IMR-90 (cell line): ENCODE measurements at regions not wholly inside any gene's neighbourhood (a gene's known extent, or its start where the extent isn't known, plus 50 kb on each side); places are given as distances from the start of the nearest gene placed in this dataset.

ENCODE experiments used
- ATAC-seq: fragments of 200-7000 bp; cut with Tn5 transposase; 2 replicates; pipeline ENCODE4 v1.9.1; 2020; ENCODE audit warnings: low read depth, mild to moderate bottlenecking, moderate library complexity
- BruUV-seq: library from RNA; stranded (reverse); fragments of 400-500 nt; replicated peaks from 2 replicates; lab custom pipeline; 2021; lab: Mats Ljungman, UMichigan
- CTCF ChIA-PET: fragments of 300-600 bp; formaldehyde crosslinking; extraction: SDS; loops from one replicate; lab custom pipeline; 2021; ENCODE audit warnings: antibody characterized with exemption; lab: Yijun Ruan, JAX
- POLR2A ChIA-PET: fragments of 300-600 bp; sonication (Branson Sonifier 250); formaldehyde crosslinking; loops from one replicate; lab custom pipeline; 2022; ENCODE audit warnings: antibody characterized with exemption; ENCODE audit not compliant: unreplicated experiment; lab: Charles Lee
- DNase-seq: peaks from one replicate; pipeline ENCODE4 v3.0.0; 2013
- H2AFZ ChIP-seq: replicated peaks from 2 replicates; pipeline ENCODE3; 2013; ENCODE audit warnings: low read length, mild to moderate bottlenecking; ENCODE audit not compliant: poor library complexity
- H2AK5ac ChIP-seq: 2 replicates; pipeline ENCODE4 v1.6.1; 2013; ENCODE audit warnings: low read depth, low read length, inconsistent platforms
- H2AK9ac ChIP-seq: replicated peaks from 2 replicates; pipeline ENCODE3; 2013; ENCODE audit warnings: mild to moderate bottlenecking, low read depth, low read length, moderate library complexity; ENCODE audit not compliant: poor library complexity
- H2BK120ac ChIP-seq: 2 replicates; pipeline ENCODE4 v1.6.1; 2013; ENCODE audit warnings: low read depth, low read length, inconsistent platforms
- H2BK15ac ChIP-seq: 3 replicates; pipeline ENCODE4 v1.6.1; 2013; ENCODE audit warnings: low read depth, low read length, inconsistent platforms
- H2BK20ac ChIP-seq: 2 replicates; pipeline ENCODE4 v1.6.1; 2013; ENCODE audit warnings: low read depth, mild to moderate bottlenecking, inconsistent platforms, low read length, moderate library complexity
- H2BK5ac ChIP-seq: 2 replicates; pipeline ENCODE4 v1.6.1; 2013; ENCODE audit warnings: mild to moderate bottlenecking, low read depth, low read length, inconsistent platforms; ENCODE audit not compliant: poor library complexity, severe bottlenecking
- H3K14ac ChIP-seq: replicated peaks from 2 replicates; pipeline ENCODE4 v1.6.1; 2013; ENCODE audit warnings: low read depth, low read length, inconsistent platforms
- H3K18ac ChIP-seq: 2 replicates; pipeline ENCODE4 v1.6.1; 2013; ENCODE audit warnings: low read depth, low read length, control low read depth
- H3K23ac ChIP-seq: 2 replicates; pipeline ENCODE4 v1.6.1; 2013; ENCODE audit warnings: low read depth, low read length, inconsistent platforms
- H3K27ac ChIP-seq: 2 replicates; pipeline ENCODE4 v1.5.1; 2013; ENCODE audit warnings: mild to moderate bottlenecking, control low read depth, low read length; ENCODE audit not compliant: insufficient read depth
- H3K27me3 ChIP-seq: 2 replicates; pipeline ENCODE4 v1.6.1; 2013; ENCODE audit warnings: low read length; ENCODE audit not compliant: control insufficient read depth, insufficient read depth
- H3K36me3 ChIP-seq: 2 replicates; pipeline ENCODE4 v1.6.1; 2013; ENCODE audit warnings: low read length, mixed read lengths; ENCODE audit not compliant: control insufficient read depth, insufficient read depth
- H3K4ac ChIP-seq: 2 replicates; pipeline ENCODE4 v1.6.1; 2013; ENCODE audit warnings: low read depth, low read length, inconsistent platforms
- H3K4me1 ChIP-seq: 2 replicates; pipeline ENCODE4 v1.6.1; 2013; ENCODE audit warnings: low read length, mixed read lengths; ENCODE audit not compliant: control insufficient read depth, insufficient read depth
- H3K4me2 ChIP-seq: 2 replicates; pipeline ENCODE4 v1.6.1; 2013; ENCODE audit warnings: low read depth, mild to moderate bottlenecking, control low read depth, low read length, moderate library complexity
- H3K4me3 ChIP-seq: 2 replicates; pipeline ENCODE4 v1.5.1; 2013; ENCODE audit warnings: low read depth, mild to moderate bottlenecking, control low read depth, low read length, moderate library complexity; ENCODE audit not compliant: insufficient read depth
- H3K56ac ChIP-seq: 2 replicates; pipeline ENCODE4 v1.6.1; 2013; ENCODE audit warnings: low read length, inconsistent platforms; ENCODE audit not compliant: insufficient read depth; ENCODE audit errors: extremely low read depth
- H3K79me1 ChIP-seq, 2 experiments: 2 replicates each; pipeline ENCODE4 v1.6.1; 2013; ENCODE audit warnings: low read length in 2 of 2, inconsistent platforms in 1 of 2, low read depth in 1 of 2
- H3K9ac ChIP-seq: 2 replicates; pipeline ENCODE4 v1.6.1; 2013; ENCODE audit warnings: low read depth, low read length, control low read depth
- H3K9me1 ChIP-seq: 2 replicates; pipeline ENCODE4 v1.6.1; 2013; ENCODE audit warnings: low read length, inconsistent platforms; ENCODE audit not compliant: insufficient read depth
- H3K9me3 ChIP-seq: 2 replicates; pipeline ENCODE4 v1.6.1; 2013; ENCODE audit warnings: low read length; ENCODE audit not compliant: control insufficient read depth, insufficient read depth
- H4K20me1 ChIP-seq: 2 replicates; pipeline ENCODE4 v1.6.1; 2013; ENCODE audit warnings: low read length, inconsistent platforms; ENCODE audit not compliant: insufficient read depth
- H4K5ac ChIP-seq: 2 replicates; pipeline ENCODE4 v1.6.1; 2013; ENCODE audit warnings: mild to moderate bottlenecking, low read depth, low read length, control low read depth
- H4K8ac ChIP-seq, 2 experiments: 2 replicates each; pipeline ENCODE4 v1.6.1; 2013; ENCODE audit warnings: low read depth in 2 of 2, low read length in 2 of 2, control low read depth in 1 of 2, inconsistent platforms in 1 of 2
- H4K91ac ChIP-seq: 2 replicates; pipeline ENCODE4 v1.6.1; 2013; ENCODE audit warnings: low read depth, low read length, inconsistent platforms; ENCODE audit not compliant: insufficient read depth
- BHLHE40 ChIP-seq: fragments of 150-350 bp; IDR thresholded peaks from 2 replicates; pipeline ENCODE4 v1.6.1; 2016; ENCODE audit warnings: mild to moderate bottlenecking, low read depth, low read length
- CEBPB ChIP-seq: IDR thresholded peaks from 2 replicates; pipeline ENCODE4 v1.6.1; 2012; ENCODE audit warnings: low read depth, low read length, improper control_type of control experiment
- CHD1 ChIP-seq: IDR thresholded peaks from 2 replicates; pipeline ENCODE4 v1.6.1; 2012; ENCODE audit warnings: low read depth, low read length, improper control_type of control experiment
- CTCF ChIP-seq: conservative IDR thresholded peaks from 2 replicates; pipeline ENCODE4 v1.5.1; 2012; ENCODE audit warnings: mild to moderate bottlenecking, low read depth, low read length, improper control_type of control experiment
- FOS ChIP-seq: fragments of 150-350 bp; IDR thresholded peaks from 2 replicates; pipeline ENCODE4 v1.6.1; 2016; ENCODE audit warnings: low read depth, low read length
- MAFK ChIP-seq: IDR thresholded peaks from 2 replicates; pipeline ENCODE4 v1.6.1; 2012; ENCODE audit warnings: low read depth, low read length, improper control_type of control experiment
- MAZ ChIP-seq: IDR thresholded peaks from 2 replicates; pipeline ENCODE4 v1.6.1; 2012; ENCODE audit warnings: low read depth, mild to moderate bottlenecking, low read length, improper control_type of control experiment, moderate library complexity, borderline replicate concordance
- MXI1 ChIP-seq: IDR thresholded peaks from 2 replicates; pipeline ENCODE4 v1.6.1; 2012; ENCODE audit warnings: low read depth, mild to moderate bottlenecking, low read length, moderate library complexity, borderline replicate concordance
- NFE2L2 ChIP-seq: fragments of 150-350 bp; IDR thresholded peaks from 2 replicates; pipeline ENCODE4 v1.6.1; 2016; ENCODE audit warnings: low read depth, mild to moderate bottlenecking, low read length
- POLR2A ChIP-seq: IDR thresholded peaks from 2 replicates; pipeline ENCODE4 v1.6.1; 2012; ENCODE audit warnings: mild to moderate bottlenecking, low read depth, low read length
- RAD21 ChIP-seq: IDR thresholded peaks from 2 replicates; pipeline ENCODE4 v1.6.1; 2012; ENCODE audit warnings: low read length, improper control_type of control experiment
- RCOR1 ChIP-seq: IDR thresholded peaks from 2 replicates; pipeline ENCODE4 v1.6.1; 2012; ENCODE audit warnings: mild to moderate bottlenecking, low read length, improper control_type of control experiment; ENCODE audit not compliant: insufficient replicate concordance
- RFX5 ChIP-seq: IDR thresholded peaks from 2 replicates; pipeline ENCODE4 v1.8.0; 2012; ENCODE audit warnings: low read depth, mild to moderate bottlenecking, low read length, moderate library complexity
- SMC3 ChIP-seq: fragments of 150-350 bp; IDR thresholded peaks from 2 replicates; pipeline ENCODE4 v1.6.1; 2016; ENCODE audit warnings: low read depth, mild to moderate bottlenecking, antibody characterized with exemption, low read length, moderate library complexity
- USF2 ChIP-seq: fragments of 150-350 bp; IDR thresholded peaks from 2 replicates; pipeline ENCODE4 v1.6.1; 2017; ENCODE audit warnings: mild to moderate bottlenecking, antibody characterized with exemption, low read length, low read depth
- WGBS, 2 experiments: methylation state at CpG; one replicate each; pipeline versions ENCODE4 v1.1.5 to v1.1.7; 2013; ENCODE audit warnings: missing lambda C conversion rate in 2 of 2; ENCODE audit not compliant: insufficient read length in 1 of 2; ENCODE audit errors: extremely low coverage in 2 of 2; 5-methylcytosine and 5-hydroxymethylcytosine counted together
- dilution Hi-C: fragments of 300-500 bp; cut with HindIII; formaldehyde crosslinking; loops from one replicate; pipeline ENCODE4 v1.14.3; 2018; ENCODE audit warnings: low sequenced_read_pairs; ENCODE audit not compliant: unreplicated experiment
- in situ Hi-C: fragments of 300-500 bp; cut with MboI; formaldehyde crosslinking; loops from 3 replicates; pipeline ENCODE4 v1.14.3; 2019; ENCODE audit warnings: low sequenced_read_pairs, inconsistent platforms, mixed read lengths
- intact Hi-C: fragments of 100-400 bp; cut with micrococcal nuclease; formaldehyde crosslinking; loops from 2 replicates; pipeline ENCODE4 v1.10.0; 2022
- TF ChIP-seq, protein P1 (sequence below): fragments of 150-350 bp; IDR thresholded peaks from 2 replicates; pipeline ENCODE4 v1.6.1; 2016; ENCODE audit warnings: low read depth, mild to moderate bottlenecking, low read length, moderate library complexity, borderline replicate concordance

DNA sequence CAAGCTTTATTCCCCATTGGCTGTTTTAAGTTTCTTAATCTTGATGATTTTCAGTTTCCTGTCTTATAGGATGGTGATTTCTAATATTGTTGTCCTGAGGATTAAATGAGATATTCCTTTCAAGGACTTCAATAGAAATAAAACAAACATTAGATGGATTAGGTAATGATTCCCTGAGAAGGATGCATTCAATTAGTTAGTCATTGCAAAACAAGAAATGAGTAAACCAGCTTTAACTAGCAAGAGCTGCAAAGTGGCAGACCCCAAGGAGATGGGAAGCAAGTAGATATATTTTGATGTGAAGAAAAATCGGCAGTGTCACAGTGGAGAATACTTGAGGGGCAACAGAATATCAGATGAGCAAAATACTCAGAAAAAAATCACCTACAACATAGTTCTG is 849.1 kb downstream of the TUSC7 start:
- Histone ChIP-seq H3K56ac (no peak overlapping the region), H2AFZ (no peak overlapping the region), H3K79me1 (no peaks in the 10 kb centered on the region), H4K20me1 (no peaks in the 10 kb centered on the region), H3K9me1 (0 out of 2 replicates have a peak, but pooled peaks cover 3% of the 10 kb centered on the region), H3K4me3 (no peak overlapping the region), H3K27me3 (no peaks in the 10 kb centered on the region), H3K14ac (no peak overlapping the region), H4K8ac (no peak overlapping the region), H2AK9ac (no peak overlapping the region), H2AK5ac (no peak overlapping the region), H2BK20ac (no peak overlapping the region), H4K91ac (no peak overlapping the region), H2BK15ac (no peak overlapping the region), H3K36me3 (no peaks in the 10 kb centered on the region), H3K27ac (no peak overlapping the region), H2BK5ac (no peak overlapping the region), H3K23ac (no peak overlapping the region), H3K18ac (no peak overlapping the region), H3K9me3 (no peaks in the 10 kb centered on the region), H3K4me1 (peaks cover 6% of the 10 kb centered on the region), H3K9ac (no peak overlapping the region), H3K4me2 (no peak overlapping the region), H2BK120ac (no peak overlapping the region), H4K5ac (no peak overlapping the region), H3K4ac (no peak overlapping the region)
- dilution Hi-C loops (no loop called here), intact Hi-C loops (no loop called here), in situ Hi-C loops (no loop called here)
- CTCF ChIA-PET = no interaction called here
- BruUV-seq = no TSS peak
- TF ChIP-seq CTCF = no peak
- TF ChIP-seq MAZ = no peak
- TF ChIP-seq POLR2A = no peak
- TF ChIP-seq RAD21 = no peak
- TF ChIP-seq MXI1 = no peak
- no peak for TF ChIP-seq CEBPB
- no peak for TF ChIP-seq USF2
- TF ChIP-seq RCOR1 = no peak
- no peak for TF ChIP-seq RFX5
- TF ChIP-seq CHD1 = no peak
- TF ChIP-seq, protein P1, sequence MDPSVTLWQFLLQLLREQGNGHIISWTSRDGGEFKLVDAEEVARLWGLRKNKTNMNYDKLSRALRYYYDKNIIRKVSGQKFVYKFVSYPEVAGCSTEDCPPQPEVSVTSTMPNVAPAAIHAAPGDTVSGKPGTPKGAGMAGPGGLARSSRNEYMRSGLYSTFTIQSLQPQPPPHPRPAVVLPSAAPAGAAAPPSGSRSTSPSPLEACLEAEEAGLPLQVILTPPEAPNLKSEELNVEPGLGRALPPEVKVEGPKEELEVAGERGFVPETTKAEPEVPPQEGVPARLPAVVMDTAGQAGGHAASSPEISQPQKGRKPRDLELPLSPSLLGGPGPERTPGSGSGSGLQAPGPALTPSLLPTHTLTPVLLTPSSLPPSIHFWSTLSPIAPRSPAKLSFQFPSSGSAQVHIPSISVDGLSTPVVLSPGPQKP = no peak
- no peak for TF ChIP-seq FOS
- TF ChIP-seq SMC3 = no peak
- no peak for TF ChIP-seq NFE2L2
- no peak for TF ChIP-seq MAFK
- no peak for TF ChIP-seq BHLHE40
- POLR2A ChIA-PET = no interaction called here
- WGBS, 2 experiments = no CpG with 5 or more reads among the region's 1 CpG
- ATAC-seq = no peak
- DNase-seq = no peak
